ENCODE measurements at regions not wholly inside any gene's neighbourhood (a gene's known extent, or its start where the extent isn't known, plus 50 kb on each side); places are given as distances from the start of the nearest gene placed in this dataset.

DNA sequence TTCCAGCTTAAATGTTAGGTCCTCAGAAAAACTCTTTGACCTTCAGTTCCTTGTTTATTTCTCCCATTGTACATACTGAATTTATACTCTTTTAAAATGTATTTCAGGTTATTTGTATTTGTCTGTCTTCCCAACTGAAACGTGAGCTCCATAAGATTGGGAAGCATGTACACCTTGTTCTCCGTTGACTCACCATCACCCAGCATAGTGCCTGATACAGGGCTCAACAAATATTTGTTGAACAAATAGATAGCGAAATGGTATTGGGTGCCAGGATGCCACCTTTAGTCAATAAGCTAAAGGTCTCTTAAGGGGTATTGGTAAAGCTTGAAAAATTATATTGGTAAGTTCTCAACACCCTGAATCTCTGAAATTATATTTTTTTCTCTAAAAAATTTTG, 1841.3 kb upstream of the CELF4 start:
- no peak for TF ChIP-seq EZH2phosphoT487 (IDR thresholded peaks at IDR 0.05; ENCODE audit: borderline replicate concordance, low read length)
- TF ChIP-seq, protein P1, sequence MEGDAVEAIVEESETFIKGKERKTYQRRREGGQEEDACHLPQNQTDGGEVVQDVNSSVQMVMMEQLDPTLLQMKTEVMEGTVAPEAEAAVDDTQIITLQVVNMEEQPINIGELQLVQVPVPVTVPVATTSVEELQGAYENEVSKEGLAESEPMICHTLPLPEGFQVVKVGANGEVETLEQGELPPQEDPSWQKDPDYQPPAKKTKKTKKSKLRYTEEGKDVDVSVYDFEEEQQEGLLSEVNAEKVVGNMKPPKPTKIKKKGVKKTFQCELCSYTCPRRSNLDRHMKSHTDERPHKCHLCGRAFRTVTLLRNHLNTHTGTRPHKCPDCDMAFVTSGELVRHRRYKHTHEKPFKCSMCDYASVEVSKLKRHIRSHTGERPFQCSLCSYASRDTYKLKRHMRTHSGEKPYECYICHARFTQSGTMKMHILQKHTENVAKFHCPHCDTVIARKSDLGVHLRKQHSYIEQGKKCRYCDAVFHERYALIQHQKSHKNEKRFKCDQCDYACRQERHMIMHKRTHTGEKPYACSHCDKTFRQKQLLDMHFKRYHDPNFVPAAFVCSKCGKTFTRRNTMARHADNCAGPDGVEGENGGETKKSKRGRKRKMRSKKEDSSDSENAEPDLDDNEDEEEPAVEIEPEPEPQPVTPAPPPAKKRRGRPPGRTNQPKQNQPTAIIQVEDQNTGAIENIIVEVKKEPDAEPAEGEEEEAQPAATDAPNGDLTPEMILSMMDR (IDR thresholded peaks at IDR 0.05; ENCODE audit: low read depth, low read length, poor library complexity, severe bottlenecking) = no peak

All from DOHH2 (cell line).